ENCODE measurements at regions not wholly inside any gene's neighbourhood (a gene's known extent, or its start where the extent isn't known, plus 50 kb on each side); places are given as distances from the start of the nearest gene placed in this dataset.

- DNase-seq (ENCODE audit: low spot score), result no peak
These were observed 2101.5 kb upstream of the TENM3 start for GRCh38 chr4:180141734-180142133.

- DNase-seq (ENCODE audit: low spot score), result no peak
These were observed 2094.5 kb upstream of the TENM3 start for GRCh38 chr4:180148737-180149136.

- peak; percentile 8 for DNase-seq (ENCODE audit: low spot score)
These were observed 2092.4 kb upstream of the TENM3 start for GRCh38 chr4:180150818-180151217.

- no peak for DNase-seq (ENCODE audit: low spot score)
These were observed 2090.4 kb upstream of the TENM3 start for GRCh38 chr4:180152831-180153230.

- no peak for DNase-seq (ENCODE audit: low spot score)
These were observed 2089.6 kb upstream of the TENM3 start for GRCh38 chr4:180153587-180153986.

GRCh38 chr4:180156684-180157083 lies 2086.5 kb upstream of the TENM3 start:
- no peak for DNase-seq (ENCODE audit: low spot score)

GRCh38 chr4:180160195-180160983 lies 2082.8 kb upstream of the TENM3 start:
- DNase-seq (ENCODE audit: low spot score), result no peak

GRCh38 chr4:180164799-180165198 lies 2078.4 kb upstream of the TENM3 start:
- no peak for DNase-seq (ENCODE audit: low spot score)

- DNase-seq (ENCODE audit: low spot score), result no peak
These were observed 2073.8 kb upstream of the TENM3 start for GRCh38 chr4:180169394-180169793.

GRCh38 chr4:180169966-180170365 lies 2073.2 kb upstream of the TENM3 start:
- no peak for DNase-seq (ENCODE audit: low spot score)

GRCh38 chr4:180179146-180179545 lies 2064.1 kb upstream of the TENM3 start:
- no peak for DNase-seq (ENCODE audit: low spot score)

- no peak for DNase-seq (ENCODE audit: low spot score)
These were observed 2053.5 kb upstream of the TENM3 start for GRCh38 chr4:180189666-180190065.

GRCh38 chr4:180190382-180190781 lies 2052.8 kb upstream of the TENM3 start:
- no peak for DNase-seq (ENCODE audit: low spot score)

- DNase-seq (ENCODE audit: low spot score), result no peak
These were observed 2045.7 kb upstream of the TENM3 start for GRCh38 chr4:180197471-180197870.

GRCh38 chr4:180203349-180203748 lies 2039.9 kb upstream of the TENM3 start:
- no peak for DNase-seq (ENCODE audit: low spot score)

GRCh38 chr4:180205276-180205675 lies 2037.9 kb upstream of the TENM3 start:
- DNase-seq (ENCODE audit: low spot score), result no peak

- no peak for DNase-seq (ENCODE audit: low spot score)
These were observed 2035.3 kb upstream of the TENM3 start for GRCh38 chr4:180207921-180208320.

GRCh38 chr4:180217070-180217469 lies 2026.1 kb upstream of the TENM3 start:
- no peak for DNase-seq (ENCODE audit: low spot score)

- DNase-seq (ENCODE audit: low spot score), result no peak
These were observed 2024.1 kb upstream of the TENM3 start for GRCh38 chr4:180219080-180219479.

- DNase-seq (ENCODE audit: low spot score), result no peak
These were observed 2017.2 kb upstream of the TENM3 start for GRCh38 chr4:180225977-180226376.

GRCh38 chr4:180234730-180235129 lies 2008.5 kb upstream of the TENM3 start:
- no peak for DNase-seq (ENCODE audit: low spot score)

GRCh38 chr4:180240670-180241069 lies 2002.5 kb upstream of the TENM3 start:
- no peak for DNase-seq (ENCODE audit: low spot score)

GRCh38 chr4:180253419-180253818 lies 1989.8 kb upstream of the TENM3 start:
- DNase-seq (ENCODE audit: low spot score), result no peak

- DNase-seq (ENCODE audit: low spot score), result no peak
These were observed 1981.9 kb upstream of the TENM3 start for GRCh38 chr4:180261346-180261745.
